ENCODE measurements at regions not wholly inside any gene's neighbourhood (a gene's known extent, or its start where the extent isn't known, plus 50 kb on each side); places are given as distances from the start of the nearest gene placed in this dataset.

DNA sequence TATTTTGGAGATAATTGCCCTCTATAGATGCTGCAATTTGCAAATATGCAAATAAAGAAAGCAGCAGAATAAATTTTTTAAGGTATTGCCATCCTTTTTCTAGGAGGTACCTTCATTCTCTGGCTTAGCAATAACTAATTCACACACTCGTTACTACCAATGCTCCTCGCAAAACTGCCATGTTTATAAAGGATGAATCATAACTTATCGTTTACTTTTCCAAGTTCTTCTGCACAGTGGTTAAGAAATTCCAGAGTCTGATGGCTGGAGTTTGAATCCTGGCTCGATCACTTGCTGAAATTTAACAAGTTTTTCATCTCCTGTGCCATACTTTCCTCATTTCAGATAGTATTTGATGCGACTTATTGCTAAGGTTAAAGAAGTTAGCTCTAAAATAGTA, 708.6 kb upstream of the KLHL1 start:
- no peaks in the 10 kb centered on the region for H3K27me3 ChIP-seq (ENCODE audit: insufficient read depth, low read length)
- no peak overlapping the region for H3T11ph ChIP-seq (ENCODE audit: low read length)
- no peaks in the 10 kb centered on the region for H3K4me1 ChIP-seq (ENCODE audit: insufficient read depth, low read length)
- no peak overlapping the region for H2BK12ac ChIP-seq (ENCODE audit: insufficient read length, low read depth, low read length)
- H4K8ac ChIP-seq (replicated peaks; ENCODE audit: insufficient read length, low read depth, low read length): no peak overlapping the region
- no peak overlapping the region for H3K4ac ChIP-seq (ENCODE audit: low read depth, low read length)
- Mint-ChIP-seq H3K9me3 (no peaks in the 10 kb centered on the region; a peak in 1 of 5 replicates), H3K4me3 (no peak overlapping the region), H3K27ac (no peak overlapping the region), H3K4me1 (peaks cover 0 to 10% of the 10 kb centered on the region in 2 experiments; a peak in 2 of 4 replicates), H3K27me3 (ENCODE audit: low read depth) (no peaks in the 10 kb centered on the region; the same call in 1 of the 2 replicates), H3K36me3 (ENCODE audit: insufficient read depth in 1 of 3, low read depth in 3 of 3) (peaks cover 0 to 4% (median 3%) of the 10 kb centered on the region in 3 experiments; a peak in 2 of 7 replicates)
- H3K79me1 ChIP-seq (ENCODE audit: insufficient read depth, low read depth, low read length, poor library complexity, severe bottlenecking): no peaks in the 10 kb centered on the region
- no peak overlapping the region for H4K91ac ChIP-seq (ENCODE audit: insufficient read length, low read depth, low read length)
- no peak overlapping the region for H2AFZ ChIP-seq (ENCODE audit: low read length)
- no peak overlapping the region for H2BK15ac ChIP-seq (ENCODE audit: low read depth, low read length)
- H3K79me2 ChIP-seq (ENCODE audit: insufficient read depth, low read length): no peaks in the 10 kb centered on the region
- H3K14ac ChIP-seq (ENCODE audit: insufficient read depth, low read length): no peak overlapping the region
- H3K23me2 ChIP-seq (ENCODE audit: insufficient read length, low read depth, low read length, poor library complexity, severe bottlenecking): no peaks in the 10 kb centered on the region
- no peak overlapping the region for H4K5ac ChIP-seq (ENCODE audit: insufficient read length, low read depth, low read length)
- H2AK5ac ChIP-seq (ENCODE audit: insufficient read length, low read length): no peak overlapping the region
- no CpG with 5 or more reads among the region's 5 CpGs for WGBS (ENCODE audit: extremely low coverage, insufficient read length, low lambda C conversion rate)
- H3K9me3 ChIP-seq (ENCODE audit: control insufficient read depth, low read depth, low read length): no peaks in the 10 kb centered on the region
- H3K9ac ChIP-seq (ENCODE audit: extremely low read depth, insufficient read length, low read length): no peak overlapping the region
- no peak overlapping the region for H3K18ac ChIP-seq (ENCODE audit: insufficient read length, low read depth, low read length)
- H2BK120ac ChIP-seq (ENCODE audit: low read depth, low read length, poor library complexity, severe bottlenecking): no peak overlapping the region
- no peak overlapping the region for H3K4me2 ChIP-seq (ENCODE audit: insufficient read depth, insufficient read length, low read length)
- no peak overlapping the region for H3K23ac ChIP-seq (ENCODE audit: insufficient read length, low read depth, low read length)
- no peak overlapping the region for H3K27ac ChIP-seq (ENCODE audit: insufficient read length, low read depth, low read length)
- H2BK5ac ChIP-seq (ENCODE audit: insufficient read length, low read length): no peak overlapping the region
- H4K20me1 ChIP-seq (ENCODE audit: control insufficient read depth, insufficient read depth, insufficient read length): no peaks in the 10 kb centered on the region
- H3K56ac ChIP-seq (ENCODE audit: insufficient read length, low read depth, low read length): no peak overlapping the region
- TF ChIP-seq, protein P1, sequence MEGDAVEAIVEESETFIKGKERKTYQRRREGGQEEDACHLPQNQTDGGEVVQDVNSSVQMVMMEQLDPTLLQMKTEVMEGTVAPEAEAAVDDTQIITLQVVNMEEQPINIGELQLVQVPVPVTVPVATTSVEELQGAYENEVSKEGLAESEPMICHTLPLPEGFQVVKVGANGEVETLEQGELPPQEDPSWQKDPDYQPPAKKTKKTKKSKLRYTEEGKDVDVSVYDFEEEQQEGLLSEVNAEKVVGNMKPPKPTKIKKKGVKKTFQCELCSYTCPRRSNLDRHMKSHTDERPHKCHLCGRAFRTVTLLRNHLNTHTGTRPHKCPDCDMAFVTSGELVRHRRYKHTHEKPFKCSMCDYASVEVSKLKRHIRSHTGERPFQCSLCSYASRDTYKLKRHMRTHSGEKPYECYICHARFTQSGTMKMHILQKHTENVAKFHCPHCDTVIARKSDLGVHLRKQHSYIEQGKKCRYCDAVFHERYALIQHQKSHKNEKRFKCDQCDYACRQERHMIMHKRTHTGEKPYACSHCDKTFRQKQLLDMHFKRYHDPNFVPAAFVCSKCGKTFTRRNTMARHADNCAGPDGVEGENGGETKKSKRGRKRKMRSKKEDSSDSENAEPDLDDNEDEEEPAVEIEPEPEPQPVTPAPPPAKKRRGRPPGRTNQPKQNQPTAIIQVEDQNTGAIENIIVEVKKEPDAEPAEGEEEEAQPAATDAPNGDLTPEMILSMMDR (conservative IDR thresholded peaks at IDR 0.05): no peak
- no peak overlapping the region for H2BK20ac ChIP-seq (ENCODE audit: low read depth, low read length, poor library complexity, severe bottlenecking)
- no peak for DNase-seq
